PFSK-1 (cell line): ENCODE measurements at regions not wholly inside any gene's neighbourhood (a gene's known extent, or its start where the extent isn't known, plus 50 kb on each side); places are given as distances from the start of the nearest gene placed in this dataset.

ENCODE experiments used
- FOXP2 ChIP-seq: optimal IDR thresholded peaks from 2 replicates; pipeline ENCODE3; 2011; ENCODE audit warnings: borderline replicate concordance, control low read depth, inconsistent platforms; ENCODE audit not compliant: insufficient read depth; ENCODE audit errors: extremely low read length, extremely low read depth
- POLR2AphosphoS5 ChIP-seq: IDR thresholded peaks from 2 replicates; pipeline ENCODE4 v1.6.1; 2012; ENCODE audit warnings: low read depth, mild to moderate bottlenecking, control low read depth, low read length, moderate library complexity
- REST ChIP-seq, 2 experiments: IDR thresholded peaks; 2 replicates each; pipeline versions ENCODE4 v1.6.1 to v1.8.0; 2011 to 2012; ENCODE audit warnings: low read depth in 2 of 2, low read length in 2 of 2, control low read depth in 1 of 2, inconsistent platforms in 1 of 2, mild to moderate bottlenecking in 1 of 2, moderate library complexity in 1 of 2; ENCODE audit not compliant: insufficient read depth in 1 of 2
- SIN3A ChIP-seq: IDR thresholded peaks from 2 replicates; pipeline ENCODE4 v1.6.1; 2012; ENCODE audit warnings: mild to moderate bottlenecking, low read length, moderate library complexity, borderline replicate concordance; ENCODE audit not compliant: insufficient read depth
- TAF1 ChIP-seq: IDR thresholded peaks from 2 replicates; pipeline ENCODE4 v1.6.1; 2012; ENCODE audit warnings: low read length, control low read depth, borderline replicate concordance; ENCODE audit not compliant: insufficient read depth

GRCh38 chr2:13414897-13415296, 698.2 kb downstream of the TRIB2 start:
- TF ChIP-seq REST (IDR thresholded peaks at IDR 0.05; ENCODE audit: insufficient read depth in 1 of 2, low read depth in 2 of 2, low read length in 2 of 2) (no peak), TAF1 (no peak), SIN3A (no peak), FOXP2 (no peak), POLR2AphosphoS5 (no peak)
